ENCODE measurements at regions not wholly inside any gene's neighbourhood (a gene's known extent, or its start where the extent isn't known, plus 50 kb on each side); places are given as distances from the start of the nearest gene placed in this dataset.

GRCh38 chr9:94005272-94005901, 50.2 kb upstream of the BARX1 start:
- H3K9me3 Mint-ChIP-seq: no peaks in the 10 kb centered on the region
- ATAC-seq (no peak), DNase-seq (no peak)
- H3K36me3 Mint-ChIP-seq (ENCODE audit: insufficient read depth): no peaks in the 10 kb centered on the region
- no peak overlapping the region for H3K4me3 Mint-ChIP-seq
- peaks cover 13% of the 10 kb centered on the region for H3K27me3 Mint-ChIP-seq (ENCODE audit: low read depth)
- H3K4me1 Mint-ChIP-seq (ENCODE audit: low read depth): no peaks in the 10 kb centered on the region
